Smooth muscle cell (in vitro differentiated cells): ENCODE measurements at regions not wholly inside any gene's neighbourhood (a gene's known extent, or its start where the extent isn't known, plus 50 kb on each side); places are given as distances from the start of the nearest gene placed in this dataset.
A peak's percentile ranks its signal among the peaks of the same experiment; 100 is the strongest.

Experiments used
- DNase-seq: peaks from one replicate; lab custom pipeline; 2025; ENCODE audit not compliant: unreplicated experiment; lab: John Stamatoyannopoulos, UW
- H2AFZ ChIP-seq: fragments of 200-600 bp; sonication (generic); 2 replicates; pipeline ENCODE4 v1.6.0; 2016; ENCODE audit warnings: antibody characterized with exemption, low read depth, mild to moderate bottlenecking
- H3F3A ChIP-seq: fragments of 200-600 bp; sonication (generic); 2 replicates; pipeline ENCODE4 v1.6.0; 2017; ENCODE audit warnings: antibody characterized with exemption, low read depth
- H3K27ac ChIP-seq: fragments of 200-600 bp; sonication (generic); 2 replicates; pipeline ENCODE4 v1.5.1; 2016; ENCODE audit warnings: low read depth, mild to moderate bottlenecking
- H3K27me3 ChIP-seq: fragments of 200-600 bp; sonication (generic); 2 replicates; pipeline ENCODE4 v1.6.1; 2016; ENCODE audit warnings: low read depth, mild to moderate bottlenecking
- H3K36me3 ChIP-seq: fragments of 200-600 bp; sonication (generic); 2 replicates; pipeline ENCODE4 v1.5.1; 2016; ENCODE audit warnings: low read depth
- H3K4me1 ChIP-seq: fragments of 200-600 bp; sonication (generic); 2 replicates; pipeline ENCODE4 v1.5.1; 2016; ENCODE audit warnings: low read depth
- H3K4me2 ChIP-seq: fragments of 200-600 bp; sonication (generic); 2 replicates; pipeline ENCODE4 v1.6.0; 2016; ENCODE audit warnings: mild to moderate bottlenecking
- H3K4me3 ChIP-seq: fragments of 200-600 bp; sonication (generic); 2 replicates; pipeline ENCODE4 v1.5.1; 2016; ENCODE audit warnings: mild to moderate bottlenecking
- H3K79me2 ChIP-seq: fragments of 200-600 bp; sonication (generic); 2 replicates; pipeline ENCODE4 v1.6.0; 2016; ENCODE audit warnings: low read depth, mild to moderate bottlenecking
- H3K9ac ChIP-seq: fragments of 200-600 bp; sonication (generic); 2 replicates; pipeline ENCODE4 v1.6.0; 2016; ENCODE audit warnings: low read depth
- H3K9me3 ChIP-seq: fragments of 200-600 bp; sonication (generic); replicated peaks from 2 replicates; pipeline ENCODE4 v1.5.1; 2016; ENCODE audit warnings: low read depth
- H4K20me1 ChIP-seq: fragments of 200-600 bp; sonication (generic); 2 replicates; pipeline ENCODE4 v1.6.0; 2016; ENCODE audit warnings: low read depth
- WGBS: methylation state at CpG from one replicate; pipeline ENCODE4 v1.1.7; 2016; ENCODE audit warnings: low lambda C conversion rate; 5-methylcytosine and 5-hydroxymethylcytosine counted together
- TF ChIP-seq, protein P1 (sequence below): fragments of 200-600 bp; sonication (generic); IDR thresholded peaks from 2 replicates; pipeline ENCODE4 v1.5.1; 2017; ENCODE audit warnings: borderline replicate concordance, mild to moderate bottlenecking, antibody characterized with exemption; ENCODE audit not compliant: insufficient read depth, poor library complexity, severe bottlenecking

GRCh38 chr10:78813998-78814399, 254.8 kb upstream of the ZMIZ1 start:
- Histone ChIP-seq H3K27ac (no peak overlapping the region), H2AFZ (no peak overlapping the region), H3K9ac (no peak overlapping the region), H4K20me1 (no peaks in the 10 kb centered on the region), H3K4me2 (no peak overlapping the region), H3K79me2 (no peaks in the 10 kb centered on the region), H3K27me3 (no peaks in the 10 kb centered on the region), H3K9me3 (no peaks in the 10 kb centered on the region), H3K4me1 (peaks cover 4% of the 10 kb centered on the region), H3K4me3 (no peak overlapping the region), H3K36me3 (no peaks in the 10 kb centered on the region), H3F3A (no peaks in the 10 kb centered on the region)
- 91% methylated on average over 6 of the region's 6 CpGs for WGBS
- DNase-seq: no peak
- TF ChIP-seq, protein P1, sequence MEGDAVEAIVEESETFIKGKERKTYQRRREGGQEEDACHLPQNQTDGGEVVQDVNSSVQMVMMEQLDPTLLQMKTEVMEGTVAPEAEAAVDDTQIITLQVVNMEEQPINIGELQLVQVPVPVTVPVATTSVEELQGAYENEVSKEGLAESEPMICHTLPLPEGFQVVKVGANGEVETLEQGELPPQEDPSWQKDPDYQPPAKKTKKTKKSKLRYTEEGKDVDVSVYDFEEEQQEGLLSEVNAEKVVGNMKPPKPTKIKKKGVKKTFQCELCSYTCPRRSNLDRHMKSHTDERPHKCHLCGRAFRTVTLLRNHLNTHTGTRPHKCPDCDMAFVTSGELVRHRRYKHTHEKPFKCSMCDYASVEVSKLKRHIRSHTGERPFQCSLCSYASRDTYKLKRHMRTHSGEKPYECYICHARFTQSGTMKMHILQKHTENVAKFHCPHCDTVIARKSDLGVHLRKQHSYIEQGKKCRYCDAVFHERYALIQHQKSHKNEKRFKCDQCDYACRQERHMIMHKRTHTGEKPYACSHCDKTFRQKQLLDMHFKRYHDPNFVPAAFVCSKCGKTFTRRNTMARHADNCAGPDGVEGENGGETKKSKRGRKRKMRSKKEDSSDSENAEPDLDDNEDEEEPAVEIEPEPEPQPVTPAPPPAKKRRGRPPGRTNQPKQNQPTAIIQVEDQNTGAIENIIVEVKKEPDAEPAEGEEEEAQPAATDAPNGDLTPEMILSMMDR: no peak

- Histone ChIP-seq H3K4me2 (no peak overlapping the region), H3K9me3 (no peaks in the 10 kb centered on the region), H3K27ac (no peak overlapping the region), H3K79me2 (no peaks in the 10 kb centered on the region), H3K36me3 (no peaks in the 10 kb centered on the region), H3K9ac (no peak overlapping the region), H4K20me1 (no peaks in the 10 kb centered on the region), H3K4me1 (peaks cover 4% of the 10 kb centered on the region), H3K4me3 (no peak overlapping the region), H3F3A (no peaks in the 10 kb centered on the region), H3K27me3 (no peaks in the 10 kb centered on the region), H2AFZ (no peak overlapping the region)
- no peak for DNase-seq
- TF ChIP-seq, protein P1: no peak
- 97% methylated on average over 3 of the region's 3 CpGs for WGBS
Observed at GRCh38 chr10:78814407-78814806, 254.4 kb upstream of the ZMIZ1 start.

GRCh38 chr10:78815702-78816334, 252.9 kb upstream of the ZMIZ1 start:
- Histone ChIP-seq H3K4me2 (no peak overlapping the region), H2AFZ (no peak overlapping the region), H3F3A (no peaks in the 10 kb centered on the region), H3K36me3 (no peaks in the 10 kb centered on the region), H3K9ac (no peak overlapping the region), H4K20me1 (no peaks in the 10 kb centered on the region), H3K4me3 (no peak overlapping the region), H3K27ac (no peak overlapping the region), H3K27me3 (no peaks in the 10 kb centered on the region), H3K9me3 (no peaks in the 10 kb centered on the region), H3K4me1 (peaks cover 4% of the 10 kb centered on the region), H3K79me2 (no peaks in the 10 kb centered on the region)
- no peak for DNase-seq
- TF ChIP-seq, protein P1: no peak
- 55% methylated on average over 2 of the region's 2 CpGs for WGBS

DNA sequence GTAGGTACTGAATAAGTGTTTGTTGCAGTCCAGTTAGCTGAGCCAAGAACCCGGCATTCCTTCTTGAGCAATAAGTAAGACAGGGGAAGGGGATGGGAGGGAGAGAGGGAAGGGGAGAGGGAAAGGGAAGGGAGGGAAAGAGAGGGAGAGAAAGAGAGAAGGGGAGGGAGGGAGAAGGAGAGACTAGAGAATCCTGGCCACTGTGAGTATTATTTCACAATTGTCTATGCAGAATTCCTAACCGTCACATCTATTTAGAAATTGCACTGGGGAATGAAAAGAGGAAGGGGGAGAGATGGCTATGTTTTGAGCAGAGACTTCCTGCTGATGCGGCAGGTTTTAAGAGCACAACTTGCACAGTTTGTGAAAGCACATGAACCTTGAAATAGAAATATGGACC, 251.4 kb upstream of the ZMIZ1 start:
- Histone ChIP-seq H3K9me3 (no peaks in the 10 kb centered on the region), H3K36me3 (no peaks in the 10 kb centered on the region), H3K27me3 (no peaks in the 10 kb centered on the region), H4K20me1 (no peaks in the 10 kb centered on the region), H3F3A (no peaks in the 10 kb centered on the region), H2AFZ (peak overlapping the region; percentile 44), H3K4me1 (peaks cover 4% of the 10 kb centered on the region), H3K4me2 (peak overlapping the region; percentile 14), H3K79me2 (no peaks in the 10 kb centered on the region), H3K4me3 (no peak overlapping the region), H3K9ac (no peak overlapping the region), H3K27ac (no peak overlapping the region)
- TF ChIP-seq, protein P1: no peak
- WGBS: 45% methylated on average over 3 of the region's 3 CpGs
- DNase-seq: no peak
